Parathyroid adenoma (tissue), 2 donors: ENCODE measurements at regions not wholly inside any gene's neighbourhood (a gene's known extent, or its start where the extent isn't known, plus 50 kb on each side); places are given as distances from the start of the nearest gene placed in this dataset.

Source experiments
- H2AFZ ChIP-seq: fragments of 300-600 bp; sonication (generic); one replicate; pipeline ENCODE4 v1.7.0; 2017; ENCODE audit warnings: antibody characterized with exemption, mild to moderate bottlenecking
- H3K27ac ChIP-seq: fragments of 300-600 bp; sonication (generic); one replicate; pipeline ENCODE4 v1.7.0; 2017
- H3K27me3 ChIP-seq: fragments of 300-600 bp; sonication (generic); one replicate; pipeline ENCODE4 v1.7.0; 2017; ENCODE audit warnings: low read length; ENCODE audit not compliant: control insufficient read depth, insufficient read depth
- H3K36me3 ChIP-seq: fragments of 300-600 bp; sonication (generic); one replicate; pipeline ENCODE4 v1.7.0; 2017; ENCODE audit warnings: low read length; ENCODE audit not compliant: control insufficient read depth, insufficient read depth
- H3K4me1 ChIP-seq: fragments of 300-600 bp; sonication (generic); one replicate; pipeline ENCODE4 v1.7.0; 2017; ENCODE audit warnings: control low read depth
- H3K4me2 ChIP-seq: fragments of 300-600 bp; sonication (generic); one replicate; pipeline ENCODE4 v1.7.0; 2017; ENCODE audit warnings: low read length
- H3K4me3 ChIP-seq: fragments of 300-600 bp; sonication (generic); one replicate; pipeline ENCODE4 v1.7.0; 2017; ENCODE audit warnings: low read depth, low read length
- H3K79me2 ChIP-seq: fragments of 300-600 bp; sonication (generic); one replicate; pipeline ENCODE4 v1.7.0; 2017; ENCODE audit warnings: control low read depth
- H3K9ac ChIP-seq: fragments of 300-600 bp; sonication (generic); one replicate; pipeline ENCODE4 v1.7.0; 2017; ENCODE audit warnings: mild to moderate bottlenecking
- H3K9me3 ChIP-seq: fragments of 300-600 bp; sonication (generic); one replicate; pipeline ENCODE4 v1.7.0; 2017; ENCODE audit warnings: low read length; ENCODE audit not compliant: control insufficient read depth
- TF ChIP-seq, protein P1 (sequence below): fragments of 300-600 bp; sonication (generic); IDR thresholded peaks from one replicate; pipeline ENCODE4 v1.7.0; 2017; ENCODE audit warnings: antibody characterized with exemption, mild to moderate bottlenecking
- donor health status: primary hyperparathyroidism.

- TF ChIP-seq, protein P1, sequence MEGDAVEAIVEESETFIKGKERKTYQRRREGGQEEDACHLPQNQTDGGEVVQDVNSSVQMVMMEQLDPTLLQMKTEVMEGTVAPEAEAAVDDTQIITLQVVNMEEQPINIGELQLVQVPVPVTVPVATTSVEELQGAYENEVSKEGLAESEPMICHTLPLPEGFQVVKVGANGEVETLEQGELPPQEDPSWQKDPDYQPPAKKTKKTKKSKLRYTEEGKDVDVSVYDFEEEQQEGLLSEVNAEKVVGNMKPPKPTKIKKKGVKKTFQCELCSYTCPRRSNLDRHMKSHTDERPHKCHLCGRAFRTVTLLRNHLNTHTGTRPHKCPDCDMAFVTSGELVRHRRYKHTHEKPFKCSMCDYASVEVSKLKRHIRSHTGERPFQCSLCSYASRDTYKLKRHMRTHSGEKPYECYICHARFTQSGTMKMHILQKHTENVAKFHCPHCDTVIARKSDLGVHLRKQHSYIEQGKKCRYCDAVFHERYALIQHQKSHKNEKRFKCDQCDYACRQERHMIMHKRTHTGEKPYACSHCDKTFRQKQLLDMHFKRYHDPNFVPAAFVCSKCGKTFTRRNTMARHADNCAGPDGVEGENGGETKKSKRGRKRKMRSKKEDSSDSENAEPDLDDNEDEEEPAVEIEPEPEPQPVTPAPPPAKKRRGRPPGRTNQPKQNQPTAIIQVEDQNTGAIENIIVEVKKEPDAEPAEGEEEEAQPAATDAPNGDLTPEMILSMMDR, result no peak
- H3K9ac ChIP-seq, result no peak overlapping the region
These were observed 175.0 kb downstream of the REEP3 start for GRCh38 chr10:63696205-63696604.

GRCh38 chr10:63697956-63698786, 177.0 kb downstream of the REEP3 start:
- Histone ChIP-seq H3K9me3 (no peaks in the 10 kb centered on the region), H3K27me3 (no peaks in the 10 kb centered on the region), H3K4me3 (no peak overlapping the region), H3K27ac (peak overlapping the region; percentile 12), H3K79me2 (no peaks in the 10 kb centered on the region), H3K9ac (no peak overlapping the region), H3K36me3 (no peaks in the 10 kb centered on the region), H2AFZ (peak overlapping the region; percentile 72), H3K4me2 (no peak overlapping the region), H3K4me1 (peaks cover 43% of the 10 kb centered on the region)
- TF ChIP-seq, protein P1, result no peak

More at GRCh38 chr10:63696205-63696604, 175.0 kb downstream of the REEP3 start:
- Histone ChIP-seq H3K27ac (no peak overlapping the region), H3K4me3 (no peak overlapping the region), H3K79me2 (no peaks in the 10 kb centered on the region), H3K27me3 (no peaks in the 10 kb centered on the region), H3K9me3 (no peaks in the 10 kb centered on the region), H3K4me1 (peaks cover 35% of the 10 kb centered on the region), H3K4me2 (no peak overlapping the region), H2AFZ (no peak overlapping the region), H3K36me3 (no peaks in the 10 kb centered on the region)

DNA sequence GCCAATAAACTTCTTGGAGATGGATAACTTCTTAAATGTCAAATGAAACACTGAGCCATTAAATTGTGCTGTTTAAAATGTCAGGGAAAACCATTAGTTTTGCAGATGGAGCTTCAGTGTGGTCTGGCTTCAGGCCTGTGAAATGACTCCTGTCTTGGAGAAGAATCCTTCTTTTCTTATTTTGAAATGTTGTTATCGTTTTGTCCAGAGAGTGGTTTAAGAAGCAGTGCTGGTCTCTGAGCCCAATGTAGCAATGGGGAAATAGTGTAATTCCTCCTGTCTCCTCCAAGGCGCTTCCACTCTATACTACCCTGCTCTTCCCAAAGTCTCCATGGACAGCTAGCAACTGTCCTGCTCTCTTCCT, 177.6 kb downstream of the REEP3 start:
- Histone ChIP-seq H3K4me3 (no peak overlapping the region), H3K4me2 (no peak overlapping the region), H3K79me2 (no peaks in the 10 kb centered on the region), H3K9ac (no peak overlapping the region), H2AFZ (peak overlapping the region; percentile 72), H3K27ac (peak overlapping the region; percentile 89), H3K36me3 (no peaks in the 10 kb centered on the region), H3K4me1 (peaks cover 49% of the 10 kb centered on the region), H3K9me3 (no peaks in the 10 kb centered on the region), H3K27me3 (no peaks in the 10 kb centered on the region)
- TF ChIP-seq, protein P1, result no peak

GRCh38 chr10:63699785-63700613, 178.8 kb downstream of the REEP3 start:
- peaks cover 49% of the 10 kb centered on the region for H3K4me1 ChIP-seq
- H3K4me3 ChIP-seq, result no peak overlapping the region
- H3K27me3 ChIP-seq, result no peaks in the 10 kb centered on the region
- no peaks in the 10 kb centered on the region for H3K36me3 ChIP-seq
- no peaks in the 10 kb centered on the region for H3K9me3 ChIP-seq
- peak overlapping the region; percentile 89 for H3K27ac ChIP-seq
- TF ChIP-seq, protein P1, result no peak
- H3K79me2 ChIP-seq, result no peaks in the 10 kb centered on the region
- peak overlapping the region; percentile 79 for H2AFZ ChIP-seq
- H3K4me2 ChIP-seq, result peak overlapping the region; percentile 34
- no peak overlapping the region for H3K9ac ChIP-seq
